ENCODE measurements at regions not wholly inside any gene's neighbourhood (a gene's known extent, or its start where the extent isn't known, plus 50 kb on each side); places are given as distances from the start of the nearest gene placed in this dataset.
"Not testable (repeated sequence)": the region's sequence is repeated elsewhere in the genome, so short reads cannot be mapped to it uniquely, and the experiment has no call there.

GRCh38 chr1:29583727-29584126 is 347.4 kb downstream of the PTPRU start:
- DNase-seq: no peak

GRCh38 chr1:29581256-29581655 is 344.9 kb downstream of the PTPRU start:
- no peak for DNase-seq

GRCh38 chr1:29579821-29580425 is 343.6 kb downstream of the PTPRU start:
- DNase-seq: no peak

- DNase-seq: no peak
These were observed 341.2 kb downstream of the PTPRU start for GRCh38 chr1:29577512-29577911.

- DNase-seq: no peak
These were observed 340.2 kb downstream of the PTPRU start for GRCh38 chr1:29576510-29576909.

- DNase-seq: no peak
These were observed 339.5 kb downstream of the PTPRU start for GRCh38 chr1:29575826-29576225.

GRCh38 chr1:29575277-29575676 is 339.0 kb downstream of the PTPRU start:
- no peak for DNase-seq

- no peak for DNase-seq
These were observed 338.5 kb downstream of the PTPRU start for GRCh38 chr1:29574871-29575270.

GRCh38 chr1:29569971-29570634 is 333.8 kb downstream of the PTPRU start:
- DNase-seq: no peak

- no peak for DNase-seq
These were observed 330.9 kb downstream of the PTPRU start for GRCh38 chr1:29567257-29567656.

GRCh38 chr1:29565490-29565889 is 329.2 kb downstream of the PTPRU start:
- DNase-seq: no peak

- DNase-seq: no peak
These were observed 327.2 kb downstream of the PTPRU start for GRCh38 chr1:29563571-29563970.

- DNase-seq: no peak
These were observed 326.8 kb downstream of the PTPRU start for GRCh38 chr1:29563092-29563491.

- no peak for DNase-seq
These were observed 322.7 kb downstream of the PTPRU start for GRCh38 chr1:29559056-29559455.

- DNase-seq: no peak
These were observed 321.6 kb downstream of the PTPRU start for GRCh38 chr1:29557701-29558600.

GRCh38 chr1:29557066-29557465 is 320.7 kb downstream of the PTPRU start:
- DNase-seq: no peak

GRCh38 chr1:29556657-29557056 is 320.3 kb downstream of the PTPRU start:
- no peak for DNase-seq

- no peak for DNase-seq
These were observed 318.8 kb downstream of the PTPRU start for GRCh38 chr1:29555043-29555620.

GRCh38 chr1:29554208-29554778 is 318.0 kb downstream of the PTPRU start:
- no peak for DNase-seq

- no peak for DNase-seq
These were observed 315.0 kb downstream of the PTPRU start for GRCh38 chr1:29551123-29551936.

GRCh38 chr1:29550119-29550841 is 314.0 kb downstream of the PTPRU start:
- no peak for DNase-seq

- DNase-seq: not testable (repeated sequence)
These were observed 313.4 kb downstream of the PTPRU start for GRCh38 chr1:29549728-29550118.
